ENCODE measurements at regions not wholly inside any gene's neighbourhood (a gene's known extent, or its start where the extent isn't known, plus 50 kb on each side); places are given as distances from the start of the nearest gene placed in this dataset.
"Not testable (repeated sequence)": the region's sequence is repeated elsewhere in the genome, so short reads cannot be mapped to it uniquely, and the experiment has no call there.

DNA sequence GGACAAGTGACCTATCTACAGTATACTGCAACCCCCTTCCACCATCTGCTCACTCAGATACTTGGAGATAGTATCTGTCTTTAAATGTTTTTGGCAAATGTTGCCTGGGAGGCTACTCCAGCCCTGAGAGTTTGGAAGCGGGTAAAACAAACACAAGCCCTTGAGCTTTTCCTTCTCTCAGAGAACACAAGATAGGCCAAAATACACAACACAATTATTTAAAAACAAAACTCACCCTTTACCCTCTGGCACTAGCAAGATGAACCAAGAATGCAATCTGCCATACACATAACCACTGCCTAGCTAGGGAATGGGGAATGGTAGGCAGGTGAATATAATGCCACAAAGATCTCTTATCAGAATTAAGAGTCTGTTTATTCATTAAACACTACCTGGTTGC is 324.7 kb upstream of the FAM47C start:
- no peak for DNase-seq

DNA sequence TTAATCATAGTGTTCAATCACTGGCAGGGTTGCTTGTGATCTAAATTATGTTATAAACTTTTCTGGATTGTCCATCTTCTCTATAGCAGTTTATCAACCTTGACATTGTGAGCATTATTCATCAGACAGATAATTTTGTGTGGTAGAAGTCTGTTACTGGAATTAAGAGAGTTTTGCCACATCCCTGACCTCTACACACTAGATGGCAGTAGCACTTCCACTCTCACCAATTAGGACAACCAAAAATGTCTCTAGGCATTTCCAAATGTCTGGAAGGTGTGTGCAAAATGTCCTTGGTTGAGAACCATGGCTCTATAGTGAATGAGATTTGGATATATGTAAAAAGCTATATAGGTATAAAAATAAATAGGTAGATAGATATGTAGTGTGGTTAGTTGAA is 324.1 kb upstream of the FAM47C start:
- no peak for DNase-seq

DNA sequence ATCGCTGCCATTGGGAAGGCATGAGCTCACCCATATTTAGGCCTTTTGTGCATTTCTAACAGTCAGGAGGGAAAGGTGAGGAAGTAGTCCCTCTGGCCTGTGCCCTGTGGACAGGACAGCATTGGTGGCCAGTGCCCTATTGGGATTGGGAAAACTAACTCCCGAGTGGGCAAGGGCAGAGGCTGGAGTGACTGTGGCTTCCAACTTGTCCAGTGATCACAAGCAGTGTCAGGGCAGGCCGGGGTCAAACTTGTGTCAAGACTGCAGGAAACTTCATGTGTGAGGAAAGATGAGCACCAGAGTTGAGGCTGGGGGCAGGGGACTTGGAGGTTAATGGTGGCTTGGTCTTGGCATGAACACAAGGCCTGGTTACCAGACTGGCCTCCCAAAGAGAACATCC is 286.2 kb upstream of the FAM47C start:
- no peak for DNase-seq

DNA sequence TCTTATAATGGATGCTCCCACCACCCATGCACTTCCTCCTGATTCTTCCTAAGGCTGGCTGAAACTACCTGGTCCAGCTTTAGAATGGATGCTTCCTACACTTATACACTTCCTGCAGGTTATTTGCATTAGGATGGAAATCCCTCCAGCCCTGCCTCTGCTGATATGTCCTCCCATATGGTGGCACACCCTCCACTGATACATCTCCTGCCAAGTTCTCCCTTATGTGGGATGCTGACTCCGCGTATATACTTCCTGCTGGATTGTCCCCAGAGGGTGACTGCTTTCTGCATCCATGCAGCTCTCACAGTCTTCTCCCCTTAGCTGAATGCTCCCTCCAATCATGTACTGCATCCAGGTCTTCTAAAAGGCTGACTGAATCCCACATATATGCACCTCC is 254.6 kb upstream of the FAM47C start:
- no peak for DNase-seq

DNA sequence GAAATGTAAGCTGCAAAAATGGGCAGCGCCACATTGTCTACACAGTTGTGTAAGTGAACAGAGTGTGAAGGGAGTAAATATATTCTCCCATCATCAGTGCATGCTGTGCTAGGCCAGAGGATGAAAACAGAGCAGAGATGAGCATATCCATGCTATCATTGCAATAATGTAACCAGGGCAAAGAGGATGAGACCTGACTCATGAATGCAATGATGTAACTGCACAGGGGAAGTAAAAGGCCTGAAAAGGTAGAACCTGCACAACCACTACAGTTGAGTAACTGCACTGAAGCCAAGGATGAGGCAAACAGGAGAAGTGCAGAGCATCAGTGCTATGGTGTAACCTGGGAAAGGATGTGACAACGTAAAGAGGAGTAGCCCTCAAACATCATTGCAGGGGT is 220.4 kb upstream of the FAM47C start:
- DNase-seq: no peak

DNA sequence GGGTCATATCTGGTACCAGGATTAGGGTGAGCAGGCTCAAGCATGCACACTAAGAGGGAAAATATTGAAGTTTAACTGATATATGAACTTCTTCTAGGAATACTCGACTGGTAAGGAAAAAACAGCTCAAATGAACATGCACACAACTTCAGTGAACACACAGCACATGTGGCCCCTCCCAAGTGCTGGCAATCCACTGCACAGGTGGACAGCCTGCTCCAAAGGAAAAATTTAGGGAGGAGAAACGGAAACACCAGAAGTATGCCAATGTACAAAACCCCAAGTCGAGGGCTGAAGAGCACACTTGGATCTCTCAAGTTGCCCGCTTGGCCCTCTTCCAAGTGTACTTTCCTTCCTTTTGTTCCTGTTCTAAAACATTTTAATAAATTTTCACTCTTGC is 205.0 kb upstream of the FAM47C start:
- DNase-seq: no peak

DNA sequence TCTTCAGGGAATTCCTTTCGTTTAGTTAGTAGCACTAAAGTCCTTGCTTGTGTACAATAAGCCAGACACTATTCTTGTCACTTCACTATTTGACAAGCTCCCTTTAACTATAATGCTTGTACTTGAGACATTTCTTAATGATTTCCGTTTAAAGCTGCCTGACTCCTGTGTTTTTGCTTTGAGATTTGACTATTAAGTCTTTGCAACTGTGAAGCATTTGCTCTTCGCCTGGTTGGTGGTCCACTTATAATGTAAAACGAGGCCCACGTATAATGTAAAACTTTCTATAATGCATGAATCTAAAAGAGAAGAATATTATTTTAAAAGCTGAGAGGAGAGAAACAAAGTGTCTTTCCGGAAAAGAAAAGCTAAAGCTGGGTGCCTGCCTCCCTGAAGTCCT is 204.1 kb upstream of the FAM47C start:
- DNase-seq: no peak

DNA sequence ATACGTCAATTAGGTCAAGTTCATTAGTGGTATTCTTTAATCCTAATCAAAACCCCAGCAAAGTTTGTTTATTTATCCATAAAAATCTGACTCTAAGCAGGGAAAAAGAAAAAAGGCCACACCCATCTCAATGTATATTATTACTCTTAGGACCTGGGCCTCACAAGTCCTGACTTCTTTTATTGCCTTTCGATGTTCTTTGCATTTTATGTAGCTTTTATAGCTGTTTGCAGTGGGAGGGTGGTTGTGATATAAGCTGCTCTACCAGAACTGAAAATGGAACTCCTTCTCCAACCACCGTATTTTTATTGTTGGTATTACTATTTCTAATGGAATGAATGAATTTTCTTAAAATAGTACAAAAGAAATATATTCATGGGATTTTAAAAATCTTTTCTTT is 163.3 kb upstream of the FAM47C start:
- no peak for DNase-seq

DNA sequence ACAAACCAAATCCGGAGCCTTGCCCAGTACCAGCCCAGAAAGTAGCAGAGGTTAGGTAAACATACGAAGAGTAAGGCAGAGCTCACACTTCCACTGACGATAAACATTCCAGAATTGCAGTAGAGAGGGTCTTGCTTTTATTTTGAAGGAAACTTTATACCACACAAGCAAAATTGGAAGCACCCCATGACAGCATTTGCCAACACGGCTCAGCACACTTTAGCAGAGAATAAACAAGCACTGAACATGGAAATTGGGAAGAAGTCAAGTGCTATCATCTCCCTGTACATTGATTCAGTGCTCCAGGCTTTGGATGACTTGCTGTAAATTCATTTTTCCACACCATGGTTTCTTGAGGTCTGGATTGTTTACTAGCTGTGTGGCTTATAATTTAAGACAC is 160.7 kb upstream of the FAM47C start:
- no peak for DNase-seq

DNA sequence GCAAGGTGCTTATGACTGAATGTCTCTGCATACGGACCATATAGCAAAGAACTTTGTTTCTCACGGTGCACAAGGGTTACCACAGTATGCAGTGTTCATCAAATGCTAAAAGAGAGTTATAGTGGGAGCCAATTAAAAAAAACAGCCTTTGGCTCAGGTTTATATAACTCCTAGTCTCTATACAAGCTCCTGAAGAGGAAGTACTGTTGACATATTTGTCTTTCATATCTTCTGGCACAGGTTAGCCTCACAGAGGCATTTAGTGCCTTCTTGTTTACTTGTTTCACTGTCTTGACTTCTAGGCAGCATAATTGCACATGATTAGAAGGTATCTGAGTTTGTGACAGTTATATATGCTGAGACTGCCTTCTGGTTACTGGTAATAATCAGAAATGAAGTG is 158.8 kb upstream of the FAM47C start:
- no peak for DNase-seq

DNA sequence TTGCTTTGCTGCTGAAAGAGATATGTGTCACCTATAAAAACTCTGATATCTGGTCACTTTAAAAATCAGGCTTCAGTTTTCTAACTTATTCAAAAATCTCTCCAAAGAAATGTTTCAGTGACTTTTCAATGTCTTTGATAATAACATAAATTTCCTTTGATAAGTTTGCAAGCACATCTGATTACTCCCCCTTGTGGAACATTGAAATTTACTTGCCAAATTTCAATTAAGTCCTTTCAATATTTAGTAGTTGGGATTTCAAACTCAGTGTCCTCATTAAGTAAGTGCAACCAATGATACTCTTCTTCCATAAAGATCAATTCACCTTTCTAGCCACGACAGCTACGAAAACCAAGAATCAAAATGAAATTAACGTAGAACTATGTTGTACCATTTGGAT is 151.3 kb upstream of the FAM47C start:
- no peak for DNase-seq

DNA sequence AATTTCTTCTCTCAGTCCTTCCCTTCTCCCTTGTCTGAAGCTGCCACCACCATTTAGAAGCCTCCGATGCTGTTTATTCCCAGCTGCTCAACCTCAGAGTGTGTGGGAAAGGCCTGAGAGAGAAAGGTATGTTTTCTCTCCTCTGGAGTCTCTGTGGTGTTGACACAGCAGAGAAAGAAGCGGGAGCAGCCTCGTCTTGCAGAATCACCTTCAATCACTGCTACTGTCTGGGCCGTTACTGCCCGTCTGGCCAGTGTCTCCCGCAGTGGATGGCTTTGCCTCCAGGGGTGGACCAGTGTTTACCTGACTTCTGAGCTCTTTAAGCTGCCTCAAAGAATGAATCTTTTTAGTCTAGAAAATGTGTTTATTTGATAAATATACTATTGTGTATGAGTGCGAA is 148.9 kb upstream of the FAM47C start:
- DNase-seq: no peak

DNA sequence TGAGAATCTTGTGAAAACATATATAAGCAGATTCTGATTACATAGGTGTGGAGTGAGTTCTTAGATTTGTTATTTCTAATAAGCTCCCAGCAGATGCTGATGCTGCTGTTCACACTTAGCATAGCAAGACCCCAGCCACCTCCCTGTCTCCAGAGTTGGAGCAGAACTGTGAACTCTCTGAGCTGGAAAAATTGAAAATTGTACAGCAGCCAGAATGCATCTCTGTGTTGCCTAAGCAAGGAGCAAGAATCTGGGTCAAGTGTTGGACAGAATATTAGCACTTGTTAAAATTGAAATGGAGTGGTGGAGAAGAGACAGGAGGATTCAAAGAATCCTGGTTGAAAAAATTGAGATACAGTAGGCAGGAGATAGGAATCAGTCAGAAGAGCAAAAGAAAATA is 146.6 kb upstream of the FAM47C start:
- DNase-seq: no peak

DNA sequence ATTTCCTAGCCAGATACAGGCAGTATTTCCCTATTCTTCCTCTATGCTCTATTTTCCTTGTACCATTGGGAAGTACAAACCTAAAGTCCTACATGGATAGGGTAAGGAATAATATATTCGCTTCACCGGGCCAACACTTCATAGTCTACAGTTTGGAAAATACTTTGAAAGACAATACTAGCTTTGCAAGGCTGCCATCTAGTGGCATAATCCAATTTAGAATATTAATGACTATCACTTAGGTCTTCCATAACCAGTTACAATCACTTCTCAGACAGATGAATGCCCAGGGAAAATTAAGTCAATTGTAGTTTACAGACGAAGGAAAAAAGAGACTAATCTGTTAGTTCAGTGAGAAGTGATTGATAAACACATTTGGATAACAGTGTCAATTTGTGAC is 141.0 kb upstream of the FAM47C start:
- DNase-seq: peak; percentile 4

DNA sequence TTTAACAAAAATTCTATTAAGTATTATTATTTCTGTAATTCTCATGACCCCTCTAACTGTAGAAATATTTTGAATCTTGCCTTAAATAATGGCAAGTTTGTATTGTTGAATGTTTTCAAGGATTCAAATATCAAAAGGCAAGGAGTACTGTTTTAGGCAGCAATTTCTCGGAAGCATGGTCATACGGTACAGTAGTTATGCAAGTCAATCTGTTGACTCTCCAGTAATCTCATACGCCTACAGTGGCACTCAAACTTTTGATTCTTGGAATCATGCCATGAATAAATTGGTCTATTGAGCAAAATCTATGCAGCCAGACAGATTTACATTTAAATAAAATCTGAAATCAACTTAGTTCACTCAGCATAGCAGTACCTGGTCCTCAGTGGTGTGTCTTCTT is 139.6 kb upstream of the FAM47C start:
- no peak for DNase-seq

DNA sequence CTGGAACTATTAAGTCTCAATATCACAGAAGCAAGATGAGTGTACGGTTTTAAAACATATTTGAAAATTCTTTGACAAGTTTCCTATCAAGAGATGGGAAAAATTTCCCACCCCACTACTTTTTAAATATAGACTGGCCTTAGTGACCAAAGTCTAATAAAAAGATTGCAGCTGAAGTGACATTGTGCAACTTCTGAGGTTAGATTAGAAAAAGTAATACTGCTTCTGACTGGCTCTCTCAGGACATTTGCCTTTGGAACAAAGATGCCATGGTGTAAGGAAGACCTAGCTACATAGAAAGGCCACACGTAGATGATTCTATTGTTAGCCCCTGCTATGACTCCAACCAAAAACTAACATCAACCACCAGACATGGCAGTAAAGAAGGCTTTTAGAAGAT is 138.7 kb upstream of the FAM47C start:
- DNase-seq: no peak

DNA sequence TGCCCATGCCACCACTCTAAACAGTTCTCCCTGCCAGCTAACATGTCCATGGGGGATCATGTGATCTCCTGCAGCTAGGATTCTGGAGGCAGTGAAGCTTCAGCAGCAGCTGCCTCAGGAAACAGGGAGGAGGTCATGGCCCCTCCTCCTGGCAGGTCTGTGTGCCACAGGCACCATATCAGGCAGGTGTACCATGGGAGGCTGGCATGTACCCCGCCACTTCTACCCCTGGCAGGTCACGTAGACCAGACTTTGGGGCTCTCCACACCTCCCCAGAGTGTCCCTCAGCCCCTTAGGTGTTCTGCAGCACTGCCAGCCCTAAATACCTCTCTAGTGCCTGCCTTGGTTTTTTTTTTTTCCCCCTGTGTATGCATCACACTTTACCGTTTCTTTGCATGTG is 110.5 kb upstream of the FAM47C start:
- DNase-seq: no peak

DNA sequence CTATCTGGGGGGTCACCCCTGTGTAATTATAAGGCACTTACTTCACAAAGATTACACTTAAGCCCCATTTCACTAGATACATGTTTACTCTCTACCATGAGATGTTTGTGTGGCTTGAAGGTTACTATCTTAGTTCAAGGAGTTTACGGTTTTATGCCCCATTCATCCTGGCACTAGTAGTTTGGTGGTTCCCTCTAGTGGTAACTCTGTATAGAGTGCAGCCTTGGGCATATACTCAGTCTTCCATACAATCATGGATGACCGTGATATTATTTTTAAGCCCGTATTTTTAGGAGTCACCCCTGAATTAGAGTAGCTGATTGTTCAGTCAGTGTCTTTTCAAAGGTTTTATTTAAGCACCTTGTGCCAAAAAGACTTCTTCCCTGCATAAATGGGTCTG is 109.9 kb upstream of the FAM47C start:
- no peak for DNase-seq

DNA sequence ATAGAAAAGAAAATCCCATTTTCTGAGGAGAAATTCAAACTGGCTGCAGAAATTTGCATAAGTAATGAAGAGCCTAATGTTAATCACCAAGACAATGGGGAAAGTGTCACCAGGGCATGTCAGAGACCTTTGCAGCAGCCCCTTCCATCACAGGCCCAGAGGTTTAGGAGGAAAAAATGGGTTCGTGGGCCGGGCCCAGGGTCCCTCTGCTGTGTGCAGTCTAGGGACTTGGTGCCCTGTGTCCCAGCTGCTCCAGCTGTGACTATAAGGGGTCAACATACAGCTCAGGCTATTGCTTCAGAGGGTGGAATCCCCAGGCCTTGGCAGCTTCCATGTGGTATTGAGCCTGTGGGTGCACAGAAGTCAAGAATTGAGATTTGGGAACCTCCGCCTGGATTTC is 103.6 kb upstream of the FAM47C start:
- DNase-seq: not testable (repeated sequence)

DNA sequence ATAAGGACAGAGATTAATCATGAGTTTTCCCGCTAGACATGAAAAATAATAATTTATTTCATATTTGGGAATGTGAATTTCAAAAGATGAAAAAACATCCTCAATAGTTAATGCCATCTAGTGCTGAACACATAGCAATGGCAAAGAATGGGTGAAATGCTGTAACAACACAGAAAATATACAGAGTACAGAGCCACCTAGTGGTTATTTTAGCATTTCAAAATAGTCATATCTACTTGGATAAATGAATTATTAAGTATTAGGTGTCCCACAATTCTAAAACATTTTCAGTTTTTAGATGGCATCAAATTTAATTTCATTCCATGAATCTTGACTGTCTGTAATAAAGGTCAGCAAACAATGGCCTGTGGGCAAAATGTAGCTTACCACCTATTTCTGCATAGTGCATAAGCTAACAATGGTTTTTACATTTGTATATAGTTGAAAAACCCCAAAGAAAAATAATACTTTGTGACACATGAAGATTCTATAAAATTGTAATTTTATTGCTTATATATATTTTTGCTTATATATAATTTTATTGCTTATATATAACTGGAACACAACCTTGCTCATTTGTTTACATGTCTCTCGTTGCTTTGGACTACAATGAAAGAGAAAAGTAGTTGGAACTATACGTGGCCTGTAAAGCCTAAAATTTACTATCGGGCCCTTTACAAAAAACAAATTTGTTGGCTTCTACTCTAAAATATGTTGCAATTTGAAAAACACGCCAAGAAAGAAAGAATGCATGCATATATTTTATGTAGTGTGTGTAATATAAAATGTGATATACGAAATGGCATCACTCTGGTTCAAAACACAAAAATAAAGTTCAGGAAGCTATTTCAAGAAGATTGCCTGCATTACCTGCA is 99.1 kb upstream of the FAM47C start:
- peak; percentile 26 for DNase-seq

DNA sequence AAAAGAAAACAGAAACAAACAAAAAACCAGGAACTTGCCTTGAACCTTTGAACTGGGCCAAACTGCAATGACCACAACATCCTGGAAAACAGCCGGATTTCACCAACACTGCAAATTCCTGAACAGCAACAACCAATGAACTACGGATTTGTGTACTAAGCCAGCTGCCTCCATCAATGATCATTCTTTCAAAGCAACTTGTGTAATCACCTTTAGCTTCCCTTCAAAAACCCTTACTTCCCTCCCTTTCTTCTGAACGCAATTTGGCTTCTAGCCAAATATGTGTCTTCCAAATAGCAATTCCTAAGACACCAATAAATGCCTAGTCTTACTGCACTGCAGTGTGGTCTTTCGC is 98.5 kb upstream of the FAM47C start:
- DNase-seq: no peak

DNA sequence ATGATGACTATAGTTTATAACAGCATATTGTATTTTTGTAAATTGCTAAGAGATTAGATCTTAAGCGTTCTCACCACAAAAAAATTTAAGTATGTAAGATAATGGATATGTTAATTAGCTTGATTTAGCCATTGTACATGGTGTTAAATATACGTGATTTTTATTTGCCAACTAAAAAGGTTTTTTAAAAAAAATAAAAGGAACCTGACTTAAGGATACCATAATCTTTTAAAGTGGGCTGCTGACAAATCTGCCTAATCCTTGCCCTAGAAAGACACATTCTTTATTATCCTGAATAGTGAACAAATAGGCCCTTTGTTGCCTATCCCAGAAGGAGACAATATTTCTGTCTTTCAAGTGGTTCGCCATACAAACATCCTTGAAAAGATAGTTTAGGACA is 94.6 kb upstream of the FAM47C start:
- no peak for DNase-seq

DNA sequence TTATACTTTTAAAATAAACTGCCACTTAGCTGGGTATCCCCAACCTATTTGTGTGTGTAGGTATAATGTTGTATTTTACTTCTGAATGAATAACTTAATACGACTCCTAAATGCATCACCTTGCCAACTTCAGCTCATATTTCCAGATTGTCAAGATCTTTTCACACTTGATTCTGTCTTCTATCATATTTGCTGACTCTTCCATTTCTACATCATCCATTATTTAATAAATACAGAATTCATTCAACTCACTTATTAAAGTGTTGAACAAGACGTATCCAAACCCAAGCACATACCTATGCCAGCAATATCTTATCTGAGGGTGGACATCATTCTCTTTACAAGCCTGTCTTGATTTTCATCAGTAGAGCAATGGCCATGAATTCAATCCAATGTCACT is 91.2 kb upstream of the FAM47C start:
- DNase-seq: no peak

DNA sequence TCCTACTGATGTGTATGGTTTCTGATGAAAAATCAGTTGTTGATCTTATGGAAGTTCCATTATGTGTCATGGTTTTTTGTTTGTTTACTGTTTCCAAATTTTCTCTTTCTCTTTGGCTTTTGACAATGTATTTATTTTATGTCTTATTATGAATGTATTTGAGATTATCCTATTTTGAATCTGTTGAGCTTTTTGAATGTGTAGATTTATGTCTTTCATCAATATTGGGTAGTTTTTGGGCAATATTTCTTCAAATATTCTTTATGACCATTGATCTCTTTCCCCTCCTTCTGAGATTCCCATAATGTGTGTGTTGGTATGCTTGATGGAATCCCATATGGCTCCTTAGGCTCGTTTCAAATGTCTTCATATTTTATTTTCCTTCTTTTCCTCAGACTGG is 80.5 kb upstream of the FAM47C start:
- DNase-seq: no peak

DNA sequence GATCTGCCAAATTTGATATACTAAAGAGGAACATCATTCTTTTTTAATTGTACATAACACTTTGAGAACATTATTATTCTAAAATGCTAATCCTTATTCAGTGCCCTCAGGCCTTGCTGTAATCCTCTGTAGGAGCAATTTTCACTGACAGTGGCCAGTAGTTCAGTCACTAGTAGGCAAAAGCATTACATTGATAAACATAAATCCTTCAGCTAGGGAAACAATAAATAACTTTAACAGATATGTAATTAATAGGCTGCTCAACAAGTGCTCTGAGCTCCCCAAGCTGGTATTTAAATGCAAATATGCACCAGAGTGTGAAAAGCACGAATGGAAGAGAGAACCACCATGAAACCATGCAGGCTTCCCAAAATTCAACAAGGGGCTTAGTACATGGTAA is 77.7 kb upstream of the FAM47C start:
- DNase-seq: no peak

DNA sequence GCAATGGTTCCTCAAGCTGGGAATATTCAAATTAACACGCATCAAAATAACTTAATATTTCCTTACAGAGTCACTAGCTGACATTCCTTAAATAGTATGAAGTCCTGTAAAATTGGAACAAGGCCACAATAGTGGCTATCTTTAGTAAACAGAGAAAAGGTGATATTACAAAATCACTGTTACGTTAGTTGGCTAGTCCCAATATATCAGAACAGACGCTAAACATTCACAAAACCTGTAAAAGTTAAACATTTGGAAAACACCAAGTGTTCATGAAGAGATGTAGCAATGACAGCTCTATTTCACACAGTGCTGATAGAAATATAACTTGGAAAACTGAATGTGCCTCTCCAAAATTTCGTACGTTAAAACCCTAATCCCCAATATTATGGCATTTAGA is 61.0 kb upstream of the FAM47C start:
- no peak for DNase-seq
